HUES48 (cell line): ENCODE measurements at regions not wholly inside any gene's neighbourhood (a gene's known extent, or its start where the extent isn't known, plus 50 kb on each side); places are given as distances from the start of the nearest gene placed in this dataset.
A peak's percentile ranks its signal among the peaks of the same experiment; 100 is the strongest.
"Not testable (repeated sequence)": the region's sequence is repeated elsewhere in the genome, so short reads cannot be mapped to it uniquely, and the experiment has no call there.

Experiments
- H3K27ac ChIP-seq: one replicate; pipeline ENCODE4 v1.7.0; 2013; ENCODE audit warnings: low read depth, low read length, inconsistent platforms
- H3K27me3 ChIP-seq: 2 replicates; pipeline ENCODE4 v1.6.1; 2013; ENCODE audit warnings: mild to moderate bottlenecking, low read length; ENCODE audit not compliant: control insufficient read depth, insufficient read depth
- H3K36me3 ChIP-seq: 2 replicates; pipeline ENCODE4 v1.6.1; 2013; ENCODE audit warnings: low read length; ENCODE audit not compliant: control insufficient read depth, insufficient read depth
- H3K4me1 ChIP-seq: 2 replicates; pipeline ENCODE4 v1.6.1; 2013; ENCODE audit warnings: mild to moderate bottlenecking, low read length; ENCODE audit not compliant: control insufficient read depth, insufficient read depth
- H3K4me3 ChIP-seq: 2 replicates; pipeline ENCODE4 v1.5.1; 2013; ENCODE audit warnings: mild to moderate bottlenecking, low read depth, low read length
- H3K9ac ChIP-seq: 2 replicates; pipeline ENCODE4 v1.6.1; 2013; ENCODE audit warnings: mild to moderate bottlenecking, low read depth, low read length, moderate library complexity
- H3K9me3 ChIP-seq: 2 replicates; pipeline ENCODE4 v1.6.1; 2013; ENCODE audit warnings: low read length; ENCODE audit not compliant: control insufficient read depth, insufficient read depth

- no peaks in the 10 kb centered on the region for H3K9me3 ChIP-seq
- H3K4me3 ChIP-seq, result peak overlapping the region; percentile 52
- H3K36me3 ChIP-seq, result no peaks in the 10 kb centered on the region
- H3K9ac ChIP-seq, result peak overlapping the region; percentile 52
- H3K27ac ChIP-seq, result peak overlapping the region; percentile 96
- peaks cover 41% of the 10 kb centered on the region for H3K4me1 ChIP-seq
- peaks cover 6% of the 10 kb centered on the region; the same call in 1 of the 2 replicates for H3K27me3 ChIP-seq
These were observed 161.1 kb upstream of the TBL1XR1 start for GRCh38 chr3:177358091-177358976.

GRCh38 chr3:177358977-177359592 is 161.8 kb upstream of the TBL1XR1 start:
- Histone ChIP-seq H3K27ac (peak overlapping the region; percentile 96), H3K9ac (peak overlapping the region; percentile 52), H3K4me1 (peaks cover 41% of the 10 kb centered on the region)

GRCh38 chr3:177359593-177360357 is 162.5 kb upstream of the TBL1XR1 start:
- H3K4me1 ChIP-seq, result peaks cover 41% of the 10 kb centered on the region
- H3K27me3 ChIP-seq, result peaks cover 6% of the 10 kb centered on the region; the same call in 1 of the 2 replicates
- H3K27ac ChIP-seq, result peak overlapping the region; percentile 96
- peak overlapping the region; percentile 65 for H3K9ac ChIP-seq
- peak overlapping the region; percentile 52 for H3K4me3 ChIP-seq
- no peaks in the 10 kb centered on the region for H3K9me3 ChIP-seq
- H3K36me3 ChIP-seq, result no peaks in the 10 kb centered on the region

More at GRCh38 chr3:177358977-177359592, 161.8 kb upstream of the TBL1XR1 start:
- H3K4me3 ChIP-seq, result peak overlapping the region; percentile 52
- no peaks in the 10 kb centered on the region for H3K36me3 ChIP-seq
- H3K27me3 ChIP-seq, result peaks cover 6% of the 10 kb centered on the region; the same call in 1 of the 2 replicates
- H3K9me3 ChIP-seq, result no peaks in the 10 kb centered on the region

- H3K9me3 ChIP-seq, result no peaks in the 10 kb centered on the region
- no peaks in the 10 kb centered on the region for H3K36me3 ChIP-seq
- H3K4me1 ChIP-seq, result peaks cover 41% of the 10 kb centered on the region
- H3K4me3 ChIP-seq, result no peak overlapping the region
- H3K9ac ChIP-seq, result no peak overlapping the region
- H3K27ac ChIP-seq, result peak overlapping the region; percentile 44
- peaks cover 6% of the 10 kb centered on the region; the same call in 1 of the 2 replicates for H3K27me3 ChIP-seq
These were observed 164.0 kb upstream of the TBL1XR1 start for GRCh38 chr3:177361081-177361938.

- Histone ChIP-seq H3K4me3 (no peak overlapping the region), H3K36me3 (no peaks in the 10 kb centered on the region), H3K9ac (no peak overlapping the region), H3K4me1 (peaks cover 33% of the 10 kb centered on the region), H3K27ac (no peak overlapping the region), H3K27me3 (no peaks in the 10 kb centered on the region), H3K9me3 (no peaks in the 10 kb centered on the region)
These were observed 165.3 kb upstream of the TBL1XR1 start for GRCh38 chr3:177362626-177363025.

- H3K4me3 ChIP-seq, result no peak overlapping the region
- H3K27ac ChIP-seq, result no peak overlapping the region
- H3K36me3 ChIP-seq, result no peaks in the 10 kb centered on the region
- no peaks in the 10 kb centered on the region for H3K27me3 ChIP-seq
- H3K9ac ChIP-seq, result no peak overlapping the region
- H3K9me3 ChIP-seq, result no peaks in the 10 kb centered on the region
- peaks cover 19% of the 10 kb centered on the region for H3K4me1 ChIP-seq
These were observed 167.0 kb upstream of the TBL1XR1 start for GRCh38 chr3:177364236-177364635.

GRCh38 chr3:177365294-177365693 is 168.0 kb upstream of the TBL1XR1 start:
- H3K4me1 ChIP-seq, result peaks cover 11% of the 10 kb centered on the region
- H3K9me3 ChIP-seq, H3K4me3 ChIP-seq, H3K27ac ChIP-seq, H3K27me3 ChIP-seq, H3K36me3 ChIP-seq, H3K9ac ChIP-seq: not testable (repeated sequence)

- no peak overlapping the region for H3K27ac ChIP-seq
- H3K27me3 ChIP-seq, result no peaks in the 10 kb centered on the region
- no peaks in the 10 kb centered on the region for H3K9me3 ChIP-seq
- no peaks in the 10 kb centered on the region for H3K36me3 ChIP-seq
- no peak overlapping the region for H3K9ac ChIP-seq
- H3K4me3 ChIP-seq, result no peak overlapping the region
- no peaks in the 10 kb centered on the region for H3K4me1 ChIP-seq
These were observed 170.5 kb upstream of the TBL1XR1 start for GRCh38 chr3:177367788-177368187.

GRCh38 chr3:177370246-177370822 is 173.1 kb upstream of the TBL1XR1 start:
- no peak overlapping the region for H3K27ac ChIP-seq
- H3K4me1 ChIP-seq, result no peaks in the 10 kb centered on the region
- no peaks in the 10 kb centered on the region for H3K9me3 ChIP-seq
- H3K4me3 ChIP-seq, result no peak overlapping the region
- H3K9ac ChIP-seq, result no peak overlapping the region
- H3K27me3 ChIP-seq, result no peaks in the 10 kb centered on the region
- no peaks in the 10 kb centered on the region for H3K36me3 ChIP-seq

- Histone ChIP-seq H3K9me3 (no peaks in the 10 kb centered on the region), H3K36me3 (no peaks in the 10 kb centered on the region), H3K4me3 (no peak overlapping the region), H3K9ac (no peak overlapping the region), H3K4me1 (no peaks in the 10 kb centered on the region), H3K27ac (no peak overlapping the region), H3K27me3 (no peaks in the 10 kb centered on the region)
These were observed 173.9 kb upstream of the TBL1XR1 start for GRCh38 chr3:177371146-177371545.
